IMR-90 (cell line): ENCODE measurements at regions not wholly inside any gene's neighbourhood (a gene's known extent, or its start where the extent isn't known, plus 50 kb on each side); places are given as distances from the start of the nearest gene placed in this dataset.
"Not testable (repeated sequence)": the region's sequence is repeated elsewhere in the genome, so short reads cannot be mapped to it uniquely, and the experiment has no call there.

Experiments used
- CHD1 ChIP-seq: IDR thresholded peaks from 2 replicates; pipeline ENCODE4 v1.6.1; 2012; ENCODE audit warnings: low read depth, low read length, improper control_type of control experiment
- POLR2A ChIP-seq: IDR thresholded peaks from 2 replicates; pipeline ENCODE4 v1.6.1; 2012; ENCODE audit warnings: mild to moderate bottlenecking, low read depth, low read length
- TF ChIP-seq, protein P1 (sequence below): conservative IDR thresholded peaks from 2 replicates; pipeline ENCODE4 v1.5.1; 2012; ENCODE audit warnings: mild to moderate bottlenecking, low read depth, low read length, improper control_type of control experiment

DNA sequence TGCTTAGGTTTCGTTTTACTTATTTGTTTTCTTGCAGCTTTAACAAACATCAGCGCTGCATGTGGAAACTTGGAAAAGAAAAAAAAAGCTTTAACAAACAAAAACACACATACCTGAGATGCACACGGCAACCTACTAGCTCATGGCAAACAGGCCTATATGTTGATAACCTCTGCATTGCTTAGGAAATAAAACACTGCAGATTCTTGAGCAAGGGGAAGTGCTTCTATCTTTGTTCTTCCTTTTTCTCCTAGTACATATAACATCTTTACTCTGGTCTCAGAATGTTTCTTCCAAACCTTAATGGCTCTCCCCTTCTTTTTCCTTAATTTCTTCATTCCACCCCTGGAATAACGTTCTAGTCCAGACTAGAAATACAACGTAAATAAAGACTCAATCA is 142.9 kb upstream of the NBPF9 start:
- TF ChIP-seq, protein P1, sequence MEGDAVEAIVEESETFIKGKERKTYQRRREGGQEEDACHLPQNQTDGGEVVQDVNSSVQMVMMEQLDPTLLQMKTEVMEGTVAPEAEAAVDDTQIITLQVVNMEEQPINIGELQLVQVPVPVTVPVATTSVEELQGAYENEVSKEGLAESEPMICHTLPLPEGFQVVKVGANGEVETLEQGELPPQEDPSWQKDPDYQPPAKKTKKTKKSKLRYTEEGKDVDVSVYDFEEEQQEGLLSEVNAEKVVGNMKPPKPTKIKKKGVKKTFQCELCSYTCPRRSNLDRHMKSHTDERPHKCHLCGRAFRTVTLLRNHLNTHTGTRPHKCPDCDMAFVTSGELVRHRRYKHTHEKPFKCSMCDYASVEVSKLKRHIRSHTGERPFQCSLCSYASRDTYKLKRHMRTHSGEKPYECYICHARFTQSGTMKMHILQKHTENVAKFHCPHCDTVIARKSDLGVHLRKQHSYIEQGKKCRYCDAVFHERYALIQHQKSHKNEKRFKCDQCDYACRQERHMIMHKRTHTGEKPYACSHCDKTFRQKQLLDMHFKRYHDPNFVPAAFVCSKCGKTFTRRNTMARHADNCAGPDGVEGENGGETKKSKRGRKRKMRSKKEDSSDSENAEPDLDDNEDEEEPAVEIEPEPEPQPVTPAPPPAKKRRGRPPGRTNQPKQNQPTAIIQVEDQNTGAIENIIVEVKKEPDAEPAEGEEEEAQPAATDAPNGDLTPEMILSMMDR, result not testable (repeated sequence)
- TF ChIP-seq POLR2A, CHD1: not testable (repeated sequence)
